ENCODE measurements at regions not wholly inside any gene's neighbourhood (a gene's known extent, or its start where the extent isn't known, plus 50 kb on each side); places are given as distances from the start of the nearest gene placed in this dataset.

DNA sequence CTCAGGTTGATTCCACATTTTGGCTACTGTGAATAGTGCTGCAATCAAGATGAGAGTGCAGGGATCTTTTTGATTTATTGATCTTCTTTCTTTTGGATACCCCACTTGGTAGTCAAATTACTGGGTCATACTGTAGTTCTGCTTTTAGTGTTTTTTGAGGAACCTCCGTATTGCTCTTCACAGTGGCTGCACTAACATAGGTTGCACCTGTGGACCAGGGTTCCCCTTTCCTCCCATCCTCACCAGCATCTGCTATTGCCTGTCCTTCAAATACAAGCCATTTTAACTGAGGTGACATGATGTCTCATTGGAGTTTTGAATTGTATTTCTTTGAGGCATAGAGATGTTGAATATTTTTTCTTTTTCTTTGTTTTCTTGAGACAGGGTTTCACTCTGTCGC, 152.5 kb upstream of the TMEM132C start:
- no peak for DNase-seq (ENCODE audit: extremely low read depth, low read depth)
- H3K4me3 ChIP-seq (replicated peaks; ENCODE audit: low read depth, low read length), result no peak overlapping the region
- no peak for TF ChIP-seq CTCF (IDR thresholded peaks at IDR 0.05; ENCODE audit: low read depth, low read length, missing control alignments)

DNA sequence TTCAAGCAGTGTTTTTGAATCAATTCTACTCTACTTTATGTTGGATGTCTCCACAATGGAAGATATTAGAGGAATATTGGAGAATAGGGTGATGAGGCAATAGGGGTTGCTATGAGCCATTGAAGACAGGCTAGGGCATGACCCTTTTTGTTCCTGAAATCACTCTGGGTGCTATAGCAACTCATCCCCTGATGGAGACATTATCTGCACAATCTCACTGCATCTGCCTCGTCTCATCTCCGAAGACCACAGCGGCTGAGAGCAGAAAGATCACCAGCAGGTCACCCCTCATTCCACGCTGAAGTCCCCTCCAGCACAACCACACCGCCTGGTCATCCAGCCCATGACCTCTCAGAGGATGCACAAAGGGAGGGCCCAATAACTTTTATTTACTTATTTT, 150.4 kb upstream of the TMEM132C start:
- no peak overlapping the region for H3K4me3 ChIP-seq (replicated peaks; ENCODE audit: low read depth, low read length)
- DNase-seq (ENCODE audit: extremely low read depth, low read depth), result no peak
- TF ChIP-seq CTCF (IDR thresholded peaks at IDR 0.05; ENCODE audit: low read depth, low read length, missing control alignments), result no peak

DNA sequence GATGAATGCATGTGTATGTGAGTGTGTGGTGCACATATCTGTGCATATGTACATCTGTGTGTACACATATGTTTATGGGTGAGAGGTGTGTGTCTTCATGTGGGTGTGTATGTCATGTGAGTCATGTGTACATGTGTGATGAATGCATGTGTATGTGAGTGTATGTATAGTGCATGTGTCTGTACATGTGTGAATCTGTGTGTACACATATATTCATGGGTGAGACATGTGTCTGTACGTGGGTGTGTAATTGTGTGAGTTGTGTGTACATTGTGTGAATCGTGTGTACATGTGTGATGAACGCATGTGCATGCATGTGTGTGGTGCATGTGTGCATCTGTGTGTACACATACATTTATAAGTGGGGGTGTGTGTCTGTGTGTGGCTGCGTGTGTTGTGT, 146.9 kb upstream of the TMEM132C start:
- no peak overlapping the region for H3K4me3 ChIP-seq (replicated peaks; ENCODE audit: low read depth, low read length)
- no peak for DNase-seq (ENCODE audit: extremely low read depth, low read depth)
- TF ChIP-seq CTCF (IDR thresholded peaks at IDR 0.05; ENCODE audit: low read depth, low read length, missing control alignments), result no peak

DNA sequence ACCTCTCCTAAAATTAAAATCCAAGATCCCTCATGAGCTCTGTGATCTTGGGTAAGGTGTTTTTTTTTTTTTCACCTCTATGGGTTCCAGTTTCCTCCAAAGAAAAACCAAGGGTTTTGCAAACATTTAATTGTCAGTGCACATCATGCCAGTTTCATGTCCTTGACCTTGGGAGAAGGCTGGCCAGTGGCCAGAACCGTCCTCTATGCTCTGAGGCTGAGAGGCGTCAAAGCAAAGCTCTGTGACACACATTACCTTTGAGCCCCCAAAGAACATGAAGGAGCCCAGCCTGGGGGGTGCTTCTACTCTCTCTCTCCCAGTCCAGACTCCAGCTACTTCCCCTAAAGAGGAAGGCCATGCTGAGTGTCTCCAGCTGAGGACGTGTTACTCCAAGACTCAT, 145.5 kb upstream of the TMEM132C start:
- no peak for DNase-seq (ENCODE audit: extremely low read depth, low read depth)
- TF ChIP-seq CTCF (IDR thresholded peaks at IDR 0.05; ENCODE audit: low read depth, low read length, missing control alignments), result no peak
- H3K4me3 ChIP-seq (replicated peaks; ENCODE audit: low read depth, low read length), result no peak overlapping the region

GRCh38 chr12:128123096-128123495, 143.9 kb upstream of the TMEM132C start:
- no peak for DNase-seq (ENCODE audit: extremely low read depth, low read depth)
- H3K4me3 ChIP-seq (replicated peaks; ENCODE audit: low read depth, low read length), result no peak overlapping the region
- TF ChIP-seq CTCF (IDR thresholded peaks at IDR 0.05; ENCODE audit: low read depth, low read length, missing control alignments), result no peak

DNA sequence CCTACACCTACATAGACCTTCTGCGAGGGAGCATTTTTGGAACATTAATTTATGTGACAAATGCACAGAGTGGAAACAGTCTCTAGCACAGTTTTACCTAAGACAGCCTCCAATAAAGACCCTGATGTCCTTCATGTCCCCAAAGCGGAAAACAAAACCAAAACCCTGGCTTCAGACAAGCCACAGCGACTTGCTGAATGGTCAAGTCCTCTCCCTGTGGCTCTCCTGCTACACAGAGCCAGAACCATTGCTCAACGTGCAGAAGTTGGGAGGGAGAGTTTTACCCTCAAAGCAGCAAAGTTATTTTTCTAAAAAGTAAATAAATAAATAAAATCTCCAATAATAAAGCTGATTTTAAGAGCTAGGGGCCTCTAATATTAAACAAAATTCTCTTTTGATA, 135.0 kb upstream of the TMEM132C start:
- no peak for DNase-seq (ENCODE audit: extremely low read depth, low read depth)
- H3K4me3 ChIP-seq (replicated peaks; ENCODE audit: low read depth, low read length), result no peak overlapping the region
- TF ChIP-seq CTCF (IDR thresholded peaks at IDR 0.05; ENCODE audit: low read depth, low read length, missing control alignments), result no peak

- H3K4me3 ChIP-seq (replicated peaks; ENCODE audit: low read depth, low read length), result no peak overlapping the region
- DNase-seq (ENCODE audit: extremely low read depth, low read depth), result no peak
- no peak for TF ChIP-seq CTCF (IDR thresholded peaks at IDR 0.05; ENCODE audit: low read depth, low read length, missing control alignments)
These were observed 133.5 kb upstream of the TMEM132C start for GRCh38 chr12:128133321-128134073.
